Dendritic cell treated with granulocyte-macrophage colony-stimulating factor and Interleukin-4, amounts not matched to agents 40 ng/mL and 50 ng/mL, for 4 days (primary cell): ENCODE measurements at regions not wholly inside any gene's neighbourhood (a gene's known extent, or its start where the extent isn't known, plus 50 kb on each side); places are given as distances from the start of the nearest gene placed in this dataset.
"Not testable (repeated sequence)": the region's sequence is repeated elsewhere in the genome, so short reads cannot be mapped to it uniquely, and the experiment has no call there.

ENCODE experiments used
- H3K27ac Mint-ChIP-seq: one replicate; pipeline ENCODE4 v1.8.0; 2022; ENCODE audit warnings: mild to moderate bottlenecking, mixed read lengths
- H3K27me3 Mint-ChIP-seq: one replicate; pipeline ENCODE4 v1.8.0; 2022; ENCODE audit warnings: mild to moderate bottlenecking, mixed read lengths
- H3K36me3 Mint-ChIP-seq: one replicate; pipeline ENCODE4 v1.8.0; 2022; ENCODE audit warnings: low read depth, mixed read lengths
- H3K4me1 Mint-ChIP-seq: one replicate; pipeline ENCODE4 v1.8.0; 2022; ENCODE audit warnings: low read depth, mixed read lengths
- H3K4me3 Mint-ChIP-seq: one replicate; pipeline ENCODE4 v1.8.0; 2022; ENCODE audit warnings: mild to moderate bottlenecking, moderate library complexity, mixed read lengths
- H3K9me3 Mint-ChIP-seq: one replicate; pipeline ENCODE4 v1.8.0; 2022; ENCODE audit warnings: mixed read lengths
- intact Hi-C: fragments of 100-400 bp; cut with micrococcal nuclease; formaldehyde crosslinking; loops from one replicate; pipeline ENCODE4 v1.15.0; 2022

- no peak overlapping the region for H3K4me3 Mint-ChIP-seq
- H3K9me3 Mint-ChIP-seq, result no peaks in the 10 kb centered on the region
- H3K27me3 Mint-ChIP-seq, result peaks cover 2% of the 10 kb centered on the region
- intact Hi-C loops, result no loop called here
- H3K4me1 Mint-ChIP-seq, result no peaks in the 10 kb centered on the region
- no peaks in the 10 kb centered on the region for H3K36me3 Mint-ChIP-seq
- H3K27ac Mint-ChIP-seq, result no peak overlapping the region
Measured at GRCh38 chr20:47886454-47887041, 101.3 kb upstream of the SULF2 start.

- H3K27ac Mint-ChIP-seq, result no peak overlapping the region
- H3K4me3 Mint-ChIP-seq, result no peak overlapping the region
- no peaks in the 10 kb centered on the region for H3K4me1 Mint-ChIP-seq
- intact Hi-C loops, result no loop called here
- no peaks in the 10 kb centered on the region for H3K9me3 Mint-ChIP-seq
- peaks cover 2% of the 10 kb centered on the region for H3K27me3 Mint-ChIP-seq
- no peaks in the 10 kb centered on the region for H3K36me3 Mint-ChIP-seq
Measured at GRCh38 chr20:47885909-47886453, 100.7 kb upstream of the SULF2 start.

DNA sequence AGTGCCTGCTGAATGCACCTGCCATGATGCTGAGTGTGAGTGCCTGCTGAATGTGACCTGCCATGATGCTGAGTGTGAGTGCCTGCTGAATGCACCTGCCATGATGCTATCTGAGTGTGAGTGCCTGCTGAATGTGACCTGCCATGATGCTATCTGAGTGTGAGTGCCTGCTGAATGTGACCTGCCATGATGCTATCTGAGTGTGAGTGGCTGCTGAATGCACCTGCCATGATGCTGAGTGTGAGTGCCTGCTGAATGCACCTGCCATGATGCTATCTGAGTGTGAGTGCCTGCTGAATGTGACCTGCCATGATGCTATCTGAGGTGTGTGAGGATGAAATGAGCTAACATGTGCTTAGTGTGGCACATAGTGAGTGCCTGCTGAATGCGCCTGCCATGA lies 98.7 kb upstream of the SULF2 start:
- intact Hi-C loops, H3K4me1 Mint-ChIP-seq, H3K27me3 Mint-ChIP-seq, H3K9me3 Mint-ChIP-seq, H3K36me3 Mint-ChIP-seq, H3K4me3 Mint-ChIP-seq, H3K27ac Mint-ChIP-seq: not testable (repeated sequence)

DNA sequence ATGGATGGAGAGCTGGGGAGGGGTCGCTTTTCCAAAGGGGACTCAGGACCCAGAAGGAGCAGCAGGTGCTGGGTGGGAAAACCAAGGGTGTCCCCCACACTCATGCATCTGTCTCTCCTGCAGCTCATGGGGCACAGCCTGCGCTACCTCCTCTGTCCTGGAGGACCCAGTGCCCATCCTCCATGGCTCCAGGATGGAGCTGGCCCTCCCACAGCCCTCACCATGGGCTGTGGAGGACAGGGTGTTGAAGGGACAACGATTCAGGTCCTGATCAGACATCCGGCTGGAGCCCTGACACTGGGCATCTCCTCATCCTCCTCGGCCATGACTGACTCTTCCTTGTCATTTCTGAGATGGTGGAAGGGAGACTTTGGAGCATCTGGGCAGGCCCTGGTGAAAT lies 97.9 kb upstream of the SULF2 start:
- intact Hi-C loops, result no loop called here
- Mint-ChIP-seq H3K36me3 (no peaks in the 10 kb centered on the region), H3K27ac (no peak overlapping the region), H3K4me1 (no peaks in the 10 kb centered on the region), H3K9me3 (no peaks in the 10 kb centered on the region), H3K4me3 (no peak overlapping the region), H3K27me3 (peaks cover 8% of the 10 kb centered on the region)

DNA sequence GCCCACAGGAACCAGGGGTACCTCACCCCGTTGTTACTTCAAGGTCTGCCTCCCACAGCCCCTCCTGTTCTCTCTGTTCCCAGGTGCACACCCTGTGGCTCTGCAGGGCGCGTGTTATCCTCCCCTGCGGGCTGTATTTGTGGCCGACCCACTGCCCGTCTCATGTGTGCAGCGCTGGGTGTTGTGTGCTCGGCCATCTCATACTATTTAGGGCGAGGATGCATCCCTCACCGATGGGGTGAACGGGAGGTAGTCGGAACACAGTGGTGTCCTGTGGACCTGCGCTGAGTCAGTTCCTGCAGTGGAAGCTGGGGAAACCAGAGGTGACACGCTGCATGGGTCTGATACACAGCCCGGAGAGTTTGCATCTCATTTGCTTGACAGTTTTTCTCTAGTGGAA lies 94.5 kb upstream of the SULF2 start:
- H3K4me1 Mint-ChIP-seq, result no peaks in the 10 kb centered on the region
- no peak overlapping the region for H3K4me3 Mint-ChIP-seq
- H3K27me3 Mint-ChIP-seq, result peaks cover 14% of the 10 kb centered on the region
- no peaks in the 10 kb centered on the region for H3K36me3 Mint-ChIP-seq
- intact Hi-C loops, result no loop called here
- no peak overlapping the region for H3K27ac Mint-ChIP-seq
- no peaks in the 10 kb centered on the region for H3K9me3 Mint-ChIP-seq

DNA sequence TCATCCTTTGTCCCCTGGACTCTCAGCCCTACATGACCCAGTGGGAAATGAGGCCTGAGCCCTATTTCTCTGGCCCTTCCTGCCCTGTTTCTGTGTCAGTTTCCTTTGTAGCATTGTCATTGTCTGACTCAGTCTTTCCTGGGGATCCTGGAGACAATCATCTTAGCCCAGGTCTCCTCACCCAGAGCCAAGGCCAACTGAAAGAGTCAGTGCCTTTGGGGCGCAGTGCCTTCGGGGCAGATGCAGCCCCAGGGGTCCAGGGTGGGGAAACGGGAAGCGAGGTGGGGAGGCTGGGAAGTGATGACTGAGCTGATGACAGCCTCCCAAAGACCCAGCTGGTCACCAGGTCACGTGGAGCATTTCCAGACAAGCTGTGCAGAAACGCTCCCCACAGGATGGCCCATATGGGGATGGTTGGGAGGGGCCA lies 93.3 kb upstream of the SULF2 start:
- Mint-ChIP-seq H3K27ac (no peak overlapping the region), H3K4me1 (no peaks in the 10 kb centered on the region), H3K4me3 (no peak overlapping the region), H3K9me3 (no peaks in the 10 kb centered on the region), H3K36me3 (no peaks in the 10 kb centered on the region), H3K27me3 (peaks cover 16% of the 10 kb centered on the region)
- intact Hi-C loops, result no loop called here

DNA sequence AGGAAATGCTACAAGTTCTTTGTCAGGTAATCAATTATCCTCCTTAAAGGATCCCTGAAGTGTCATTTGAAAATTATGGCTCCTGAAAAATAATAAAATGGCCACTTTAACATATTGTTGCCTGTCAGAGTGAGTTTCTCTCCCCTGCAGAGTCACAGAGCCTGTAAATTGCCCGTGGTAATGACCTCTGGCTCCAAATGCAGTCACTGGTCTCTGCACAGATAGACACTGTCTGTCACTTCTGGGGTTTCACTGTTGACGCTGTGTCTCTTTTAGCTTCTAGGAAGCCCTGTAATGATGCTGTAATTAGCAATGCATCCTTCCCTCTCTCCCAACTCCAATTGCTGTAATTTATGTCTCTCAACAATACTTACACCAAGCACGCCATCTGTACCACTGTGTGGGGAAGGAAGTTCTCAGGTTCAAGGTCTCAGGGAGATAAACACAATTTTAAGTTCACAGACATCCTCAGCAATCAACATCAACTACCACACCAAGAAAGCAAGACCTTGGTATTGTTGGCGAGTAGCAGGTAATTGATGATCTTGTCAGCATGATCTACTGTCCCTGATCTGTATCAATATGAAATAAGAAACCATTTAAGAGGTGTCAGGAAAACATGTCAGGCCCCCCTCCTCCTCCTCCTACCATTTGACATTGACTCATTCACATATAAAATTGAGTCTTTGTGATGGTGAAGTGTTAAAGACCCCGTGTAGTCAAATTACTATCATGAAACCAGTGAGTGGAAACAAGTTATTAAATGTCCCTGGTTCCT lies 91.2 kb upstream of the SULF2 start:
- no peak overlapping the region for H3K4me3 Mint-ChIP-seq
- no peak overlapping the region for H3K27ac Mint-ChIP-seq
- intact Hi-C loops, result no loop called here
- peaks cover 16% of the 10 kb centered on the region for H3K27me3 Mint-ChIP-seq
- no peaks in the 10 kb centered on the region for H3K4me1 Mint-ChIP-seq
- H3K9me3 Mint-ChIP-seq, result no peaks in the 10 kb centered on the region
- H3K36me3 Mint-ChIP-seq, result no peaks in the 10 kb centered on the region

DNA sequence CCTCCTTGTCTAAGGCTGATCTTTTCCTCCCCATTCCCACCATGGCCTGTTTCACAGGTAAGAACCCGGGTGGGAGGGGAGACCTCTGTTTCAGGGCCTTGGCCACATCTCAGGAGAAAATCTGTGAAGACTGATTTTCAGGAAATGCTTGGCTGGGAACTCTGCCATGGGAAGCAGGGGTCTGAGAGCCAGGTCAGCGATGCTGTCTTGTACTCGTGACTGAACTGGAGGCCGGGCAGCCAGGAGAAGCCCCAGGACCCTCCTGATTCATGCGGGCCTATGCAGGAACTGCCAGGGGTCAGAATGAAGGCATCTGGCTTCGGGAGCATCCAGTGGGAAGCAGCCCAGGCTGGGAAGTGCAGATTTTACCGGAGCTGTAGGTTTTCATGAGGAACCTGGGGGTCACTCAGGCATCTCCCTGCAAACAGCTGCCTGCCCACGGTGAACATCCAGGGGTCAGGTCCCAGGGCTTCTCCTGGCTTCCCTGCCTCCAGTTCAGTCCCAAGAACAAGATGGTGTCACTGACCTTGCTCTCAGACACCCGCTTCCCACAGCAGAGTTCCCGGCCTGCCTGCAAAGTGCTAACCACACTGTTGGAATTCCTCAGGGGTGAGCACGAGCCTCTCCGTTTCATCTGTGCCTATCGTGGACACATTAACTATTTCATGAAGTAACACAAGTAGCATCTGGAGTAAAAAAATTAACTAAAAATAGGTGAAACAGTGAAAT lies 90.2 kb upstream of the SULF2 start:
- Mint-ChIP-seq H3K27me3 (peaks cover 16% of the 10 kb centered on the region), H3K36me3 (no peaks in the 10 kb centered on the region), H3K9me3 (no peaks in the 10 kb centered on the region), H3K4me1 (no peaks in the 10 kb centered on the region), H3K27ac (no peak overlapping the region), H3K4me3 (no peak overlapping the region)
- intact Hi-C loops, result no loop called here

DNA sequence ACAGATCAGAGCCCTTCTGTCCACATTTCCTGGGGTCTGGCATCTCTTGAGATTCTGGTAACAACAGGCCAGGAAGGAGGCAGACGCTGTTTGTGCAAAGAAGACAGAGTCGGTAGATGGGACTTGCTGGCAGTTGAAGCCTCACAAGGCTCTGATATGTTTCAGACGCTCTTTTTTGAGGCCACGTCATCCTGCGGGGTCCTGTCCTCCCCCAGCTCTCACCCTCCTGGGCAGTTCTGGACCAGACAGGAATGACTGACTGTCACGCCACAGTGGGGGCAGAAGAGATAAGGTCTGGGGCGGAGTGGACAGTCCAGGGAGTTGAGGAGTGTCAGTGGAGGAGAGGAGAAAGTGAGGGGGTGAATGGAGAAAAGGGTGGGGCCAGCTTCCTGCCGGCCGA lies 87.1 kb upstream of the SULF2 start:
- Mint-ChIP-seq H3K27me3 (peaks cover 7% of the 10 kb centered on the region), H3K36me3 (no peaks in the 10 kb centered on the region), H3K4me3 (no peak overlapping the region), H3K4me1 (no peaks in the 10 kb centered on the region), H3K9me3 (no peaks in the 10 kb centered on the region), H3K27ac (no peak overlapping the region)
- intact Hi-C loops, result no loop called here

DNA sequence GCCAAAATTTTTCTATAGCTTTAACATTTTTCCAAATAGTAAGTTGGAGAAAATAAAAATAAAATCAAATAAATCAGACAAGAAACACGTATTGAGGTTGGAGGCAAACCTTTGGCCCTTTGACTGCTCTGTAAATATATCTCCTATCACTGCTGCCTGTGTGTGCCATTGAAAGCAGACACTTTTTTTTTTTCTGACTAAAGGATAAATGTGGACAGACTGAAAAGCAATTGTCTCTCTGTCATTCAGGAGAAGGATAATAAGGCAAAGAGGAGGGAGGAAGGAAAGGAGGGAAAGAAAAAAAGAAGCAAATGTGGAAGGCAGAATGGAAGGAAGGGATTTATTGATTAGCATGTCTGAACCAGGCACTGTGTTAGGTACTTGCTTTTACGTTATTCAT lies 85.2 kb upstream of the SULF2 start:
- H3K4me3 Mint-ChIP-seq, result no peak overlapping the region
- no peaks in the 10 kb centered on the region for H3K9me3 Mint-ChIP-seq
- peaks cover 10% of the 10 kb centered on the region for H3K27me3 Mint-ChIP-seq
- no peak overlapping the region for H3K27ac Mint-ChIP-seq
- no peaks in the 10 kb centered on the region for H3K36me3 Mint-ChIP-seq
- intact Hi-C loops, result no loop called here
- H3K4me1 Mint-ChIP-seq, result no peaks in the 10 kb centered on the region

DNA sequence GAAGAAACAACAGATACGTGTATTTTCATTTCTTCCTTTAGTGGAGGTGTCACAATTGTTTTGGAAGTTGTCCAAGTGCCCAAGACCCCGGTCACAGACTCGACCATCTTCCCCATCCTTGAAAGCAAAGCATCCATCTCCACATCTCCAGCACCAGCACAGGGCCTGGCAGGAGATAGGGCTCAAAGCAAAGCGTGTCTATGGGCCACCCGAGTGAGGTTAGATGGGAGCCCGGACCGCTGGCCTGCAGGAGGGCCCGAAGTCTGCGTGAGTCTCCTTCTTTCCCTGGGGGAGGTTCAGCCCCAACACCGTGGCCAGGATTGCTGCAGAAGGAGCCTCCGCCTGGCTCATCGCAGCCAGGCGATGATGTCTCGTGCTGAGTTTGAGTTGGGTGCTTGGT lies 83.5 kb upstream of the SULF2 start:
- intact Hi-C loops, result no loop called here

DNA sequence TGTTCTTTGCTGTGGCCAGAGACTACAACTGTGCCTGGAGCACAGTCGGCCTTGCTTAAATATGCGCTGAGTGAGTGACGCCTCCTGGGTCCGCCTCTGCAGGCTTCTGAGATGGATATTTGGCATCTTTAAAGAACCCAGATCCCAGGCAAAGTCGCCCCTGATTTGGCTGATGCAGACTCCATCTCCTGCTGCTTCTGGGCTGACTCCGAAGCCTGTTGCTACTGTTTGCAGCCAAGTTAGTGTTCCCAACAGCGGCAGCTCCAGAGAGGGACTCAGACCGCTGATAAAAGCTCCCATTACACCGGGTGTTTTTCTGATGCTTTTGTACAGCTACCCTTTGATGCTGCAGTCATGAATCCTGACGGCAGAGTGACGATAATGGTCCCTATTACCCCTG lies 83.0 kb upstream of the SULF2 start:
- H3K4me3 Mint-ChIP-seq, result no peak overlapping the region
- no peaks in the 10 kb centered on the region for H3K4me1 Mint-ChIP-seq
- H3K36me3 Mint-ChIP-seq, result no peaks in the 10 kb centered on the region
- intact Hi-C loops, result no loop called here
- H3K27me3 Mint-ChIP-seq, result peaks cover 15% of the 10 kb centered on the region
- no peaks in the 10 kb centered on the region for H3K9me3 Mint-ChIP-seq
- no peak overlapping the region for H3K27ac Mint-ChIP-seq

More for the DNA sequence above, 83.5 kb upstream of the SULF2 start:
- H3K9me3 Mint-ChIP-seq, result no peaks in the 10 kb centered on the region
- H3K36me3 Mint-ChIP-seq, result no peaks in the 10 kb centered on the region
- no peaks in the 10 kb centered on the region for H3K4me1 Mint-ChIP-seq
- H3K27me3 Mint-ChIP-seq, result peaks cover 10% of the 10 kb centered on the region
- H3K4me3 Mint-ChIP-seq, result no peak overlapping the region
- H3K27ac Mint-ChIP-seq, result no peak overlapping the region

- Mint-ChIP-seq H3K4me3 (no peak overlapping the region), H3K27me3 (peaks cover 19% of the 10 kb centered on the region), H3K4me1 (no peaks in the 10 kb centered on the region), H3K27ac (no peak overlapping the region), H3K36me3 (no peaks in the 10 kb centered on the region), H3K9me3 (no peaks in the 10 kb centered on the region)
- intact Hi-C loops, result no loop called here
Measured at GRCh38 chr20:47867831-47868230, 82.5 kb upstream of the SULF2 start.

GRCh38 chr20:47866480-47866879 lies 81.2 kb upstream of the SULF2 start:
- H3K27ac Mint-ChIP-seq, result no peak overlapping the region
- H3K4me3 Mint-ChIP-seq, result no peak overlapping the region
- H3K4me1 Mint-ChIP-seq, result no peaks in the 10 kb centered on the region
- intact Hi-C loops, result no loop called here
- H3K27me3 Mint-ChIP-seq, result peaks cover 25% of the 10 kb centered on the region
- H3K9me3 Mint-ChIP-seq, result no peaks in the 10 kb centered on the region
- no peaks in the 10 kb centered on the region for H3K36me3 Mint-ChIP-seq
